Karpas-422 (cell line): ENCODE measurements at regions not wholly inside any gene's neighbourhood (a gene's known extent, or its start where the extent isn't known, plus 50 kb on each side); places are given as distances from the start of the nearest gene placed in this dataset.

ENCODE experiments used
- DNase-seq: peaks from one replicate; pipeline ENCODE4 v3.0.0-alpha.2; 2015
- H2AFZ ChIP-seq: fragments of 200-600 bp; sonication (generic); 2 replicates; pipeline ENCODE4 v1.6.1; 2014; ENCODE audit warnings: antibody characterized with exemption, low read length, mixed read lengths
- H3K27ac ChIP-seq: fragments of 200-600 bp; sonication (generic); 2 replicates; pipeline ENCODE4 v1.5.1; 2014; ENCODE audit warnings: mild to moderate bottlenecking, low read length, moderate library complexity
- H3K27me3 ChIP-seq: fragments of 200-600 bp; sonication (generic); 2 replicates; pipeline ENCODE4 v1.6.1; 2014; ENCODE audit warnings: low read length, mixed read lengths
- H3K36me3 ChIP-seq: fragments of 200-600 bp; sonication (generic); 2 replicates; pipeline ENCODE4 v1.6.1; 2014; ENCODE audit warnings: low read length, mixed read lengths; ENCODE audit not compliant: insufficient read depth
- H3K4me1 ChIP-seq: fragments of 200-600 bp; sonication (generic); 2 replicates; pipeline ENCODE4 v1.6.1; 2014; ENCODE audit warnings: mild to moderate bottlenecking, low read length, mixed read lengths
- H3K4me2 ChIP-seq: fragments of 200-600 bp; sonication (generic); 2 replicates; pipeline ENCODE4 v1.6.1; 2014; ENCODE audit warnings: low read length, low read depth, mild to moderate bottlenecking; ENCODE audit not compliant: poor library complexity, severe bottlenecking
- H3K4me3 ChIP-seq: fragments of 200-600 bp; sonication (generic); 2 replicates; pipeline ENCODE4 v1.5.1; 2014; ENCODE audit warnings: mild to moderate bottlenecking, antibody characterized with exemption, low read length, mixed read lengths
- H3K79me2 ChIP-seq: fragments of 200-600 bp; sonication (generic); 2 replicates; pipeline ENCODE4 v1.6.1; 2014; ENCODE audit warnings: mild to moderate bottlenecking, low read length, mixed read lengths
- H3K9ac ChIP-seq: fragments of 200-600 bp; sonication (generic); 2 replicates; pipeline ENCODE4 v1.6.0; 2014; ENCODE audit warnings: low read length
- H3K9me2 ChIP-seq: fragments of 200-600 bp; sonication (generic), shearing (Covaris generic); replicated peaks from 2 replicates; pipeline ENCODE4 v1.6.0; 2014; ENCODE audit warnings: mild to moderate bottlenecking, low read length, moderate library complexity; ENCODE audit not compliant: insufficient read depth
- H3K9me3 ChIP-seq: fragments of 300-700, 200-600 bp; sonication (generic); 2 replicates; pipeline ENCODE4 v1.6.1; 2014; ENCODE audit warnings: low read length, mixed read lengths
- H4K20me1 ChIP-seq: fragments of 200-600 bp; sonication (generic); 2 replicates; pipeline ENCODE4 v1.6.1; 2014; ENCODE audit warnings: mild to moderate bottlenecking, antibody characterized with exemption, low read length, low read depth; ENCODE audit not compliant: insufficient read depth

DNA sequence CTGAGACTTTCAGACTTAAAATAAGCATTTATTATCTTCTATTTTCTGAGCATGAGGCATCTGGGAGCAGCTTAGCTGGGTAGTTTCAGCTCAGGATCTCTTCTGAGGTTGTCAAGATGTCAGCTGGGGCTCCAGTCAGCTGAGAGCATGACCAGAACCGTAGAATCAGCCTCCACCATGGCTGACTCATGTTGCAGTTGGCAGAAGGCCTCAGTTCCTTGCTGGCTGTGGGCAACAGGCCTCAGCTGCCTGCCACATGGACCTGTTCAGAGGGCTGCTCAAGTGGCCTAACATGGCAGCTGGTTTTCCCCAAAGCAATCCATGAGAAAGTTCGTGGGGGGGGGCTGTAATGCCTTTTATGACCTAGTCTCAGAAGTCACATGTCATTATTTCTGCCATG lies 142.3 kb downstream of the LY86 start:
- no peak overlapping the region for H3K9ac ChIP-seq

DNA sequence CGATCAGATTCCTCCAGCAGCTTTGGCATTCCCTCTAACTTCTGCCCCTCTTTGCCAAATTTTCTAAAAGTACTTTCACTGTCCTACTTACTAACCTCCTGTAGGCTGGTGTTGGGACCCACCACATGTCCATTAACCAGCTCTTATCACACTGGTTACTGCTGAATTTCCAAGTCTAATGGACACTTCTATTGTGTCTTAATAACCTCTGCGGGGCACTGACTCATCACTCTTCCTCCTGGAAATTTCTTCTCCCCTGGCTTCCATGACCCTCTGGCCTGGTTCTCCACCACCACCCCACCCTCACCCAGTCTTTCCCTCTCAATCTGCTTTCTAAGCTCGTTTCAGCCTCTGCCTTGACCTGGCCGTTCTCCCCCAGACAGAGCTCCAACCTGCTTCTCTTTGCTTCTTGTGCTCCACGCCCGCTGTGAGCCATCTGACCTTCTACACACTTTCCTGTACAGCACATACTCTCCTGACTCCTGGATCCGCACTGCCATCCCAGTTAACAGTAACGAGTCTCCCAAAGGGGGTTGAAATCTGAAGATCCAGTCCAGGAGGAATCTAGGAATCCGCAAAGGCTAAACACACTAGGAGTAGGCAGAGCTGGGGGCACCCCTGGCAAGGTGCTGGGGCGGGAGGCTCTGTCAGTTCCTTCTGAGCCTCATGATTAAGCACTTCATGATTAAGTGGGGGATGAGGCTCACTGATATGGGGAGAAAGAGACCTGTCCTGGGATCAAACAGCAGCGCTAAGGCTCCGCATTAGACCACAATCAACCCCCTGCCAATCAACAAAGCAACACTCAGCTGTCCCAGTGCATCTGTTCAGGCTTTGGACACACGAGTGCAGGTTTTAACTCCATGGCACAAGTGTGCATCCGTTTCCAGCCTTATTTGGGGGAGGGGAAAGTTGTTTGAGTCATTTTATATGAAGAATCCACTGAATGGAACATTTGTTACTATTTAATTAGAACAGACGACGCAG lies 146.3 kb downstream of the LY86 start:
- no peak overlapping the region for H3K9ac ChIP-seq
- H3K27me3 ChIP-seq = no peaks in the 10 kb centered on the region; the same call in 1 of the 2 replicates
- H3K27ac ChIP-seq = no peak overlapping the region
- no peaks in the 10 kb centered on the region for H3K36me3 ChIP-seq
- H3K4me3 ChIP-seq = no peak overlapping the region
- DNase-seq = no peak
- H4K20me1 ChIP-seq = no peaks in the 10 kb centered on the region
- H3K9me2 ChIP-seq = no peaks in the 10 kb centered on the region
- H2AFZ ChIP-seq = no peak overlapping the region
- no peaks in the 10 kb centered on the region for H3K79me2 ChIP-seq
- no peaks in the 10 kb centered on the region for H3K4me1 ChIP-seq
- no peak overlapping the region for H3K4me2 ChIP-seq
- no peaks in the 10 kb centered on the region for H3K9me3 ChIP-seq

More for the DNA sequence above, 142.3 kb downstream of the LY86 start:
- no peak overlapping the region for H2AFZ ChIP-seq
- H3K4me1 ChIP-seq = no peaks in the 10 kb centered on the region
- H3K4me2 ChIP-seq = no peak overlapping the region
- H3K79me2 ChIP-seq = no peaks in the 10 kb centered on the region
- no peak for DNase-seq
- no peak overlapping the region for H3K27ac ChIP-seq
- H3K27me3 ChIP-seq = no peaks in the 10 kb centered on the region
- H3K9me3 ChIP-seq = no peaks in the 10 kb centered on the region
- H3K4me3 ChIP-seq = no peak overlapping the region
- no peaks in the 10 kb centered on the region for H3K9me2 ChIP-seq
- H4K20me1 ChIP-seq = no peaks in the 10 kb centered on the region
- H3K36me3 ChIP-seq = no peaks in the 10 kb centered on the region

DNA sequence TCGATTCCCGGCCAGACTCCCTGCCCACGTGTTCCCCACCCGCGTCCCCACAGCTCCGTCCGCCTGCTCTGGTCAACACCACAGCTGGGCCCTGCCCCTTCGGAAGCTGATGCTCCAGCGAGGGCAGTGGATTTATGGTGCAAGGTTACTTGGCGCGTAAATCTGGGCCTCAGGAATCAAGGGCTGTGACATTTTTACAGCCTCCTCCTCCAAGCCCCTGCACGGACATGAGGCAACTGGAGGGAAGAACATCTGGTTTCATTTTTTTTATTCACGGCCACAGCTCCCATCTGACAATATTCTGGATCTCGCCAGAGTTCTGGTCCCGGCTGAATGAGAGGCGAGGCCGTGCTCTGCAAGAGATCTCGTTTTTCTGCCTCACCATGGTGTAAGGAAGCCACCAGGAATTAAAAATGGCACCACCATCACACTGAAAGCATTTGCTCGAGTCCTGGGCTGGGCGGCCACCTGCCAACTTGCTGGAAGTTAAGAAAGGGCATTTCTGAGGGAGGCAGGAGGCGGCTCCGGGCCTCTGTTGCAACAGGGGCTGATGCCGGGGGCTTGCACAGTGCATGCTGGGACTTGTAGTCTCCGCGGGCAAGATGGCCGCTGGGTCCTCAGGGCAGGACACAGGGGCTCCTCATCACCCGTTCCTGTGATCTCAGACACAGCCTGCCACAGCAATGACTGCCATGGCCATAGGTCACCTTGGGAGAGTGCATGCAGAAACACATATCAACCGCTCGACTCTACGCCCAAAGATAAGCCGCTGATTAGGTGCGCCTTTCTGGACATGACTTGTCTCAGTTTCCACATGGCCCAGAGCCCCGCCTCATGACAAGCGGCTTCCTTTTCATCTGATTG lies 148.5 kb downstream of the LY86 start:
- Histone ChIP-seq H3K4me1 (no peaks in the 10 kb centered on the region), H3K4me2 (no peak overlapping the region), H3K9me2 (no peaks in the 10 kb centered on the region), H3K27me3 (no peaks in the 10 kb centered on the region; the same call in 1 of the 2 replicates), H3K79me2 (no peaks in the 10 kb centered on the region), H3K9me3 (no peaks in the 10 kb centered on the region), H3K36me3 (no peaks in the 10 kb centered on the region), H3K4me3 (no peak overlapping the region), H2AFZ (no peak overlapping the region), H3K9ac (no peak overlapping the region), H3K27ac (no peak overlapping the region), H4K20me1 (no peaks in the 10 kb centered on the region)
- DNase-seq = no peak

DNA sequence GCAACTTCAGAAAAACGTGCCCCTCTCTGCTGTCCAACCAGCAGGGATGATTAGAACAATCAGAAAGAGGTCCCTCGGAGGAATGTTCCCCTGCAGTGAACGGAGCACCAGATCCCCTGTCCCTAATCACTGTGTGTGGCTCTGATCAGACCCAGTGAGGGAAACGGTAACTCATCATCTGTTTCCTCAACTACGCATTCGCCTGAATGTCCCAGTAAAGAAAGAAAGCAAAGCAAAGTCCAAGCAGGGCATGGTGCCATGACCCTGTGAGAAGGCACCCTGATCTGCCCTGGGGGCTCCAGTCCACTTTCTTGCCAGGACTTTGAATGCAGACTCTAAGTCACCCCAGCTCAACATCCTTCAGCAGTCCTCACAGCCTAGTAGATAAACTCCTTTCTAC lies 149.2 kb downstream of the LY86 start:
- H3K9me3 ChIP-seq = no peaks in the 10 kb centered on the region
- H3K36me3 ChIP-seq = no peaks in the 10 kb centered on the region
- no peak overlapping the region for H3K27ac ChIP-seq
- no peaks in the 10 kb centered on the region; the same call in 1 of the 2 replicates for H3K27me3 ChIP-seq
- no peak overlapping the region for H3K4me2 ChIP-seq
- H3K79me2 ChIP-seq = no peaks in the 10 kb centered on the region
- no peaks in the 10 kb centered on the region for H4K20me1 ChIP-seq
- no peak overlapping the region for H2AFZ ChIP-seq
- H3K9me2 ChIP-seq = no peaks in the 10 kb centered on the region
- no peaks in the 10 kb centered on the region for H3K4me1 ChIP-seq
- no peak overlapping the region for H3K4me3 ChIP-seq
- no peak for DNase-seq
- no peak overlapping the region for H3K9ac ChIP-seq

- H3K9me2 ChIP-seq = no peaks in the 10 kb centered on the region
- no peak overlapping the region for H3K4me3 ChIP-seq
- H3K79me2 ChIP-seq = no peaks in the 10 kb centered on the region
- no peaks in the 10 kb centered on the region for H3K9me3 ChIP-seq
- no peaks in the 10 kb centered on the region for H4K20me1 ChIP-seq
- no peak for DNase-seq
- no peaks in the 10 kb centered on the region; the same call in 1 of the 2 replicates for H3K27me3 ChIP-seq
- no peak overlapping the region for H2AFZ ChIP-seq
- no peak overlapping the region for H3K4me2 ChIP-seq
- H3K9ac ChIP-seq = no peak overlapping the region
- no peaks in the 10 kb centered on the region for H3K4me1 ChIP-seq
- no peak overlapping the region for H3K27ac ChIP-seq
- no peaks in the 10 kb centered on the region for H3K36me3 ChIP-seq
These were observed 149.6 kb downstream of the LY86 start for GRCh38 chr6:6738108-6738507.

DNA sequence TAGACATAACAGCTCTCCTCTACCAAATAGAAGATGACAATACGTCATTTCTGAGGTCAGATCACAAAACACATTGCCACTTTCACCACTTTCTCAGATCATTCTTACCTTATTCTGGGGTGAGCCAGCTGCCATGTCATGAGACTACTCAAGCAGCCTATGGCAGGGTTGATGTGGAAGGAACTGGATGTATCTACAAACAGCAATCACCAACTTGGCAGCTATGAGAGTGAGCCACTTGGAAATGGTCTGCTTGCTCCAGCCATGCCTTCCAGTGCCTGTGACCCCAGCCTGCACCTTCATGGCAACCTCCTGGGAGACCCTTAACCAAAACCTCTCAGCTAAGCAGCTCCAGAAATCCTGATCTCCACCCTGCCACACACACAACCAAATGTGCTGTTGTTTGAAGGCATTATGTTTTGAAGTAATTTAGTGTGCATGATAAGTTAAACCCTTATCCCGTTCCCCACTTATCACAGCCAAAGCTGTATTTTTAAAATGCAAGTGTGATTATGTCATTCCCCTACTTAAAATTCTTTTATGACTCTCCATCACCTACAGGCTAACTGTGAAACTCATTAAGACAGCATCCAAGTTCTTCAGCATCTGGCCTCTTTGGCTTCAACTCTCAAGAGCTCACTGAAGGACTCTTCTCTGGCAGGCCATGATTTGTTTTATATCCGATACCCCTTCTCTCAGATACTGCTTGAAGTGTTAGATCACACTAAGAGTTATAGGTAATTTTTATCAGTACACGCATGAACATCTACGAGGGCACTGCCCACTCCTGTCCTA lies 150.6 kb downstream of the LY86 start:
- Histone ChIP-seq H3K79me2 (no peaks in the 10 kb centered on the region), H3K9me3 (no peaks in the 10 kb centered on the region), H3K27ac (no peak overlapping the region), H3K36me3 (no peaks in the 10 kb centered on the region), H3K9ac (no peak overlapping the region), H2AFZ (no peak overlapping the region), H3K4me2 (no peak overlapping the region), H3K27me3 (no peaks in the 10 kb centered on the region; the same call in 1 of the 2 replicates), H3K9me2 (no peaks in the 10 kb centered on the region), H4K20me1 (no peaks in the 10 kb centered on the region), H3K4me1 (no peaks in the 10 kb centered on the region), H3K4me3 (no peak overlapping the region)
- no peak for DNase-seq

DNA sequence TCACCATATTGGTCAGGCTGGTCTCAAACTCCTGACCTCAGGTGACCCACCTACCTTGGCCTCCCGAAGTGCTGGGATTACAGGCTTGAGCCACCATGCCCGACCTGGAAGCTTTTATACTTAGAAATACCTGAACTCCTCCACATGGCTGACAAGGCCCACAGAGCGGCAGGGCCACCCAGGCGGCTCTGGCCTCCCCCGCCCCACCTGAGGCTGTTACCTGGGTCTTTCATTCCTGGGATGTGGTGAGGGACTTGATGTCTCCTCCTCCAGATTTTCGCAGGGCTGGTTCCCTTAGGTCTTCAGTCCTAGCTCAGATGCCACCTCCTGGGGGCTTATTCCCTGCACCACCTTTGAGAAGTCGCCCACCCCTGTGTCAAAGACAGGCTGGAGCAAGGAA lies 152.1 kb downstream of the LY86 start:
- H3K4me1 ChIP-seq = no peaks in the 10 kb centered on the region
- H4K20me1 ChIP-seq = no peaks in the 10 kb centered on the region
- no peaks in the 10 kb centered on the region for H3K9me2 ChIP-seq
- H3K4me3 ChIP-seq = no peak overlapping the region
- DNase-seq = no peak
- H2AFZ ChIP-seq = no peak overlapping the region
- no peak overlapping the region for H3K4me2 ChIP-seq
- H3K79me2 ChIP-seq = no peaks in the 10 kb centered on the region
- H3K36me3 ChIP-seq = no peaks in the 10 kb centered on the region
- no peak overlapping the region for H3K27ac ChIP-seq
- no peaks in the 10 kb centered on the region; the same call in 1 of the 2 replicates for H3K27me3 ChIP-seq
- no peak overlapping the region for H3K9ac ChIP-seq
- H3K9me3 ChIP-seq = no peaks in the 10 kb centered on the region
